Iris pigment epithelial cell (primary cell): ENCODE measurements at regions not wholly inside any gene's neighbourhood (a gene's known extent, or its start where the extent isn't known, plus 50 kb on each side); places are given as distances from the start of the nearest gene placed in this dataset.

ENCODE experiments used
- DNase-seq: peaks from one replicate; pipeline ENCODE4 v3.0.0-alpha.2; 2011; ENCODE audit warnings: low read depth

GRCh38 chr1:209021622-209022021 lies 561.9 kb upstream of the CAMK1G start:
- DNase-seq, result no peak

- no peak for DNase-seq
These were observed 559.7 kb upstream of the CAMK1G start for GRCh38 chr1:209023790-209024189.

- DNase-seq, result no peak
These were observed 553.8 kb upstream of the CAMK1G start for GRCh38 chr1:209029737-209030136.

- no peak for DNase-seq
These were observed 552.9 kb upstream of the CAMK1G start for GRCh38 chr1:209030454-209031167.

- DNase-seq, result no peak
These were observed 546.5 kb upstream of the CAMK1G start for GRCh38 chr1:209037064-209037463.

- no peak for DNase-seq
These were observed 545.2 kb upstream of the CAMK1G start for GRCh38 chr1:209038316-209038715.

GRCh38 chr1:209038735-209039134 lies 544.8 kb upstream of the CAMK1G start:
- DNase-seq, result no peak

- no peak for DNase-seq
These were observed 543.2 kb upstream of the CAMK1G start for GRCh38 chr1:209040351-209040750.

GRCh38 chr1:209041927-209042326 lies 541.6 kb upstream of the CAMK1G start:
- peak; percentile 28 for DNase-seq

GRCh38 chr1:209042413-209042812 lies 541.1 kb upstream of the CAMK1G start:
- no peak for DNase-seq

- DNase-seq, result peak; percentile 25
These were observed 538.0 kb upstream of the CAMK1G start for GRCh38 chr1:209045331-209046057.

- DNase-seq, result no peak
These were observed 537.5 kb upstream of the CAMK1G start for GRCh38 chr1:209046058-209046417.

GRCh38 chr1:209046935-209047334 lies 536.6 kb upstream of the CAMK1G start:
- no peak for DNase-seq

- DNase-seq, result peak; percentile 43
These were observed 534.4 kb upstream of the CAMK1G start for GRCh38 chr1:209048941-209049669.

- no peak for DNase-seq
These were observed 531.9 kb upstream of the CAMK1G start for GRCh38 chr1:209051570-209051969.

GRCh38 chr1:209053587-209053986 lies 529.9 kb upstream of the CAMK1G start:
- no peak for DNase-seq

- no peak for DNase-seq
These were observed 526.4 kb upstream of the CAMK1G start for GRCh38 chr1:209057083-209057482.

GRCh38 chr1:209057901-209058300 lies 525.6 kb upstream of the CAMK1G start:
- DNase-seq, result no peak

GRCh38 chr1:209059376-209059775 lies 524.1 kb upstream of the CAMK1G start:
- no peak for DNase-seq

GRCh38 chr1:209059981-209060380 lies 523.5 kb upstream of the CAMK1G start:
- no peak for DNase-seq

- DNase-seq, result no peak
These were observed 521.4 kb upstream of the CAMK1G start for GRCh38 chr1:209062081-209062620.

GRCh38 chr1:209062863-209063262 lies 520.7 kb upstream of the CAMK1G start:
- DNase-seq, result no peak
